ENCODE measurements at regions not wholly inside any gene's neighbourhood (a gene's known extent, or its start where the extent isn't known, plus 50 kb on each side); places are given as distances from the start of the nearest gene placed in this dataset.

DNA sequence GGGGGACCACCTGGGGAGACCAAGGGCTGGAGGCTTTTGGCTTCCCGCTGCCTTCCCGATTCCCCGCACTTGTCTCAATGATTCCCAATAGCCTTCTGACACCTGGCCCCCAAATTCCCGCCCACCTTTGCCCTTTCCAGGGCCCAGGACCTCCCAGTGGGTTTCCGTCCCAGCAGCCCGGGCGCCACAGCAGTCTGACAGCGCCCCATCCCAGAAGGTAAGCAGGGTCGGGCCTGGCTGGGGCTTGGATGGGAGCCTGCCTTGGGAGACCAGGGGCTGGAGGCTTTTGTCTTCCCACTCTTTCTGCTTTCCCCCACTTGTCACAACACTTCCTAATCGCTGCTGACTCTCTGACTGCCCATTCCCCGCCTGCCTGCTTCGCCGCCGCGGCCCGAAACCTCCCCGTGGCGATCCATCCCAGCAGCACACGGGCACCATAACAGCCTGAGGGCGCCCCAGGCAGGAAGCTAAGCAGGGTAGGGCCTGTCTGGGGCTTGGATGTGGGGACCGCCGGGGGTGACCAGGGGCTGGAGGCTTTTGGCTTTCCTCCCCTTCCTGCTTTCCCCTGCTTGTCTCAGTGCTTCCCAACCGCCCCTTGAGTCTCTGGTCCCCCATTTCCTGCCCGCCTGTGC is 2289.3 kb downstream of the TP53TG3F start:
- TF ChIP-seq, protein P1, sequence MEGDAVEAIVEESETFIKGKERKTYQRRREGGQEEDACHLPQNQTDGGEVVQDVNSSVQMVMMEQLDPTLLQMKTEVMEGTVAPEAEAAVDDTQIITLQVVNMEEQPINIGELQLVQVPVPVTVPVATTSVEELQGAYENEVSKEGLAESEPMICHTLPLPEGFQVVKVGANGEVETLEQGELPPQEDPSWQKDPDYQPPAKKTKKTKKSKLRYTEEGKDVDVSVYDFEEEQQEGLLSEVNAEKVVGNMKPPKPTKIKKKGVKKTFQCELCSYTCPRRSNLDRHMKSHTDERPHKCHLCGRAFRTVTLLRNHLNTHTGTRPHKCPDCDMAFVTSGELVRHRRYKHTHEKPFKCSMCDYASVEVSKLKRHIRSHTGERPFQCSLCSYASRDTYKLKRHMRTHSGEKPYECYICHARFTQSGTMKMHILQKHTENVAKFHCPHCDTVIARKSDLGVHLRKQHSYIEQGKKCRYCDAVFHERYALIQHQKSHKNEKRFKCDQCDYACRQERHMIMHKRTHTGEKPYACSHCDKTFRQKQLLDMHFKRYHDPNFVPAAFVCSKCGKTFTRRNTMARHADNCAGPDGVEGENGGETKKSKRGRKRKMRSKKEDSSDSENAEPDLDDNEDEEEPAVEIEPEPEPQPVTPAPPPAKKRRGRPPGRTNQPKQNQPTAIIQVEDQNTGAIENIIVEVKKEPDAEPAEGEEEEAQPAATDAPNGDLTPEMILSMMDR (IDR thresholded peaks at IDR 0.05): no peak
- no peak for TF ChIP-seq POLR2A (IDR thresholded peaks at IDR 0.05)

All from right lobe of liver (tissue), 4 donors.